ENCODE measurements at regions not wholly inside any gene's neighbourhood (a gene's known extent, or its start where the extent isn't known, plus 50 kb on each side); places are given as distances from the start of the nearest gene placed in this dataset.
"Not testable (repeated sequence)": the region's sequence is repeated elsewhere in the genome, so short reads cannot be mapped to it uniquely, and the experiment has no call there.

DNA sequence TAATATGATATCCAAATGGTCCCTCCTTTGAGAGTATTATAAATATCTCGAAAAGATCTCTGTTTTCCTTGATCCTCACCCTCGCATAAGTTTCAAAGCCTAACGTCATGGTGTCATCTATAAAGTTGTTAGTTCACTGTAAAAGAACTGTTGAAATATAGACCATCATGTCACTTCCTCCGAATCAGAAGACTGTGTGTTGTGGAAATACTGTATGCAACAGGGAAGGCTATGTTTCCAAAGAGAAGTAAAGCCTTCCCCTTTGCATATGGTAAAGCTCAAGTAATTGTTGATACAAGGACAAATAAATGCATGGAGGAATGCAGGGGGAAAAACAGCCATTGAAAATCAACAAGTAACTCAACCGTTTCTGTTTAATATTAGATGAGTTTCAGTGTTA, 125.9 kb downstream of the ZNF365 start:
- DNase-seq: not testable (repeated sequence)

DNA sequence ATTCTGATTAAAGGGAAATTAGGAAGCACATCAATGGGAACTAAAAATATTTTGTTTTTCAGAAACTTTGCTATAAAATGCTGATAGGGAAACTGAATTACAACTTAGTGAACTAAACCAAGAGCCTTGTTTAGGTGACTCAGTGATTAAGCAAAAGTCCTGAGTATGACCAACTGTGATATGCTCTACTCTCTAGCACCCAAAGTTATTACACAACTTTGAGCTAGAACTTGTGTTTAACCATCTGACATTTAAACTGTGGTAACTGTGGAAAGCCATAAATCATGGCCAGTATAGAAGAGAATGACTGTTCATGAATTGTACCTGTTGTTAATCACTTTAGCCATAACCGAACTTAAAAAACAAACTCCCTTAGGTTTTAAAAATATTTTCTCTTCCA, 127.4 kb downstream of the ZNF365 start:
- no peak for DNase-seq

DNA sequence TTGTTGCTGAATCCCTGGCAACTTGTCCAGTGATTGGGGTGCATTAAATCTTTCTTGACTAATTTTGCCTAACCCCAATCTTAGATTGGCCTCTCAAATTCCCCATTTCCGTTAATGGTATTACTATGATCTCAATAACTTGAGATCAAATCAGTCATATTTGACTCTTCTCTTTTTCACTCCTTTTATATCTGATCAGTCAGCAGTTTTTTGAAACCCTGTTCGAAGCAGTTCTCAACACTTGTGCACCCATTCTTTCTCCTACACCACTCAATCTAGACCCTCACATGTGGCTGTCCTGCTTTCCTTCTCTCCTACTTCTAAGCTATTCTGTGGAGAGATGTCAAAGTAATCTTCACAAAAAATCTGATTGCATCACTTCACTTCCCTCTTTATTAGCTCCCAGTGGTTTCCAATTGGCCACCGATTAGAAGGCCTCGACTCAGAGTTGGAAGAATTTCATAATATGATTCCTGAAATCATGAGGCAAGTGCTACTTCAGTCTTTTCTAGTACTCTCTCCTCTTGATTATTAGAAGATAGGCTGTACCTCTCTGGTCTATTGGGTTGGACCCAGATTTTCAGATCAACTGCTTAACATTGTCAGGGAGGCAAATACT, 128.9 kb downstream of the ZNF365 start:
- no peak for DNase-seq

DNA sequence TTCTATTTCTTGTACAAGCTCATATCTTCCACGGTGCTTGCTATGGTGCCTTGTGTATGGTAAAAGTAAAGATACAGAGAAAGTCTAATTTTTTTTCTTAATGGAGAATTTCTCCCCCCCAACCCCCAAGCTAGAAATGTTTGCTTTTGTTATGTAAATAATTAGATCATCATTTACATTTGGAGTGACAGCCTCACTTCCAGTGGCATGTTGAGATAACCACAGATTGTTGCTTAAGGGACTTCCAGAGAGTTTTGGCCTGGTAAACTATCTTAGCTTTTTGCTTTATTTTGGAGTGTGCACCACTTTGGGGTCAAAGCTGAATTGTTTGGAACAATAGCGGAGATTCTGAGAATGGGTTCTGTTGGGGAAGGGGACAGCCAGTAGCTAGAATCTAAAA, 129.7 kb downstream of the ZNF365 start:
- DNase-seq: no peak

DNA sequence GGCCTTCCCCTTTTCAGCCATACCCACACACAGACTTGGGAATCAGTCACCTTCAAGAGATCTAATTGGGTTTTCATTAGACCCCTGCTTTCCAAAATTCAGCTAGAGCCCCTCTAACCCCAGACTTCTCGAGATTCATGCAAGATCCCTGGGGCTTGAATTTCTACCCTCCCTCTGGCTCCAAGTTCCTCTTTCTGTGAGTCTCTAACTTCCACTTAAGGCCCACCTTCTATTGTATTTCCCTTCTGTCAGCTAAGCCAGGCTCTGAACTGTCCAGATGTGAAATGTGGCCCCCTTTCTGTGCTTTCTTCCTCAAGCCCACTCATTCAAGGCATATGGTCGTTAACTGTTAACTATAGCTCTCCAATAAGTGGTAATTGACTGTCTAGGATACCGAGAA, 132.2 kb downstream of the ZNF365 start:
- no peak for DNase-seq

DNA sequence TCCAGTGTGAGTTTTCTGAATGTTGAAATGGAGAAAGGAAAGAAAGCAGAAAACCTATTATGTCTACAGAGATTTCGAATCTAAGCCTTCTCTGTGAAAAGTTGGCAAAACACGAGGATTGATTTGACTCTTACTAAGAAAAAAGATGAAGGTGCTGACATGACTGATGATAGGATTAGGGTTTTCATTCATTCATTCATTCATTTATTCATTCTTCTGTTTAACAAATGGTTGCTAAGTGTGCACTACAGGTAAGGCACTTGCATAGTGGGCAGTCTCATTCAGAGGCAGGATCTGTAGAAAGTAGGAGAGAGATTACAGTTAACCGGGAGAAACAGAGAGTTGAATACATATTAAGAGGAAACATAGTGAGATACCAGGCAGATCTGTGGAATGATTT, 137.1 kb downstream of the ZNF365 start:
- no peak for DNase-seq

DNA sequence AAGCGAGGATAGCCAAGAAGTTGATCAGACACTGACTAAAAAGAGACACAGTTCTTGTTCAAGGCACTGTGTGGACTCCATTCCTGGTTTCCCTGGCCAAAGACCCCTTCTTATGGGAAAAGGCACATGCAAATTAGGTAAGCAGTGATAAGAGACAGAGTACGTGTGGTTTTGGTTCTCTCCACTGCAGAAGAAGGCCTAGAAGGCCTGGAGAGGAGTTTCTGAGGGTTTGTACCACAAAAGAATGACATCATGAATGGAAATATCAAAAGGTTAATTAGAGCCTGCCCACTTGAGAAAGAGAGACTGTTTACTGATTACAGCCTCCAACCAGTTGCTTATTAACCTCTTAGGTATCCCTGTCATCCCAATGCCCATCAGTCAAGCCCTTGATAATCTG, 137.5 kb downstream of the ZNF365 start:
- DNase-seq: no peak

DNA sequence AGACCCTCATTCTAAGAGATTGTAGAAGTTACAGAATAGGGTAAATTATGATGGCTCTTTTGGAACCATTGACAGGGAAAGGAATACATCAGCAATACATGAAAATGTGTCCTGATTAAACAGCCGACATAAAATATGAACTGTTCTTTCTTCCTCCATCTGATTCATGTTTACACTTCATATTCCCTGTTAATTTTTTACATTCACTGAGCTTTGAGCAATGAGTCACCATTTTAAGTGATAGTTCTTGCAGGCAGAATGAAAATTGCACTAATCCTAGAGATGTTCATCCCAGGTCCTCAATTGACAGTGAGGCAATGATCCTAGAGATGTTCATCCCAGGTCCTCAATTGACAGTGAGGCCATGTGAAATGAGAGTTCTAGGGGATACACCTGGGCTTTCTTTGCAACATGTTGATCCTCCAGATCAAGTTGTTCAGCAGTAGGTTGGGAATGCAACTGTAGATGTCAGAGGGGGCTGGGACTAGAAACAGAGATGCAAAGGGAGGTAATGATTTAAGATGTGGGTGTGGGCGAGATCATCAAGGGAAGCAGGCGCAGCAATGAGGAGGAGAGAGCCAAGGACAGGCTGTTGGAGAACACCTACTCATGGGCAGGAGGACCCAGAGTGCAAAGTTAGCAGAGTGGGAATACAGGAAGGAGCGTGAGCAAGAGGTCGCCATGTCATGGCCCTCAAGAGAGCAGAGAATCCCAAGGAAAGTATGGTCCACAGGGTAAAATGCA, 138.7 kb downstream of the ZNF365 start:
- no peak for DNase-seq

DNA sequence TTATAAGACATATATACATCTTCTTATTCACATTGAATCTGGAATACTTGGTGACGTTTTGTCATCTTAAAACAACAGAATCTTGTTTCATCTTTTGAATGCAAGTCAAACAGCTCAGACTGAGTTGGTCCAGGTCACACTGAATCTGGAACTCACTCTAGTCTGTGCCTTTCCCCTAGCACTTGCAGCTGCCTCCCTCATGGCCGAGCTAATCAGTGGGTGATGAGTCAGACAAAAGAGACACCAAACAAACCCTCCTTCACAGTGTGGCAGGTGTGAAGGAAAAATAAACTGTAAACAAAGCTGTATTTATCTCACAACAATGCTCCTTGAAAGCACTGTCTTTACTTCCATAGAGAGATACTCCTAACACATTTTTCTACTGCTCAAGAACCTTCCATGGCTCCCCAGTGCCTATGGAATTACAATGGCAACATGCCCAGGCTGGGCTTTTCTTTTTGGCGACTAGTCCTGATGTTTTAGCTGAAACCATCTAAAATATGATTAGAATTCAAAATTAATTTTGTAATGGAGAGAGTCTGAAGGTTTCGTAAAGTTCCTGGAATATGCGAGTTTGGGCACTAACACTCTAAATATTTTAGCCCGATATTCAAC, 140.0 kb downstream of the ZNF365 start:
- DNase-seq: no peak

DNA sequence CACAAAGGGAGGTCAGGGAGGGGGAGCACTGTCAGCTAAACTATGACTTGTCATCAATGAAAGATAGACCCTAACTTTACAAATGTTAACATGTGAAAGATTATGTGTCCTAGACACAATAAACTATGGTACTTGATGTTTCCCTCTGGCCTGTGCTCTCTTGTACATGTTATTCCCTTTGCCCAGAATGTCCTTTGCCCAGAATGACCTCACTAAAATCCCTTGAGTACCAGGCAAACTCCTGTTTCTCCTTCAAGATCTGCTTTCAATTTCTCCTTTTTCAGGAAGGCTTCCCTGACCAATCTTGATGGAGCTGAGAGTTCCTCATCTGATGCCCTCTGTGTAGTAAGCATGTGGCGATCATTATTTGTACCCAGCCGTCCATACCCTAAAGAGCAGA, 143.1 kb downstream of the ZNF365 start:
- no peak for DNase-seq

DNA sequence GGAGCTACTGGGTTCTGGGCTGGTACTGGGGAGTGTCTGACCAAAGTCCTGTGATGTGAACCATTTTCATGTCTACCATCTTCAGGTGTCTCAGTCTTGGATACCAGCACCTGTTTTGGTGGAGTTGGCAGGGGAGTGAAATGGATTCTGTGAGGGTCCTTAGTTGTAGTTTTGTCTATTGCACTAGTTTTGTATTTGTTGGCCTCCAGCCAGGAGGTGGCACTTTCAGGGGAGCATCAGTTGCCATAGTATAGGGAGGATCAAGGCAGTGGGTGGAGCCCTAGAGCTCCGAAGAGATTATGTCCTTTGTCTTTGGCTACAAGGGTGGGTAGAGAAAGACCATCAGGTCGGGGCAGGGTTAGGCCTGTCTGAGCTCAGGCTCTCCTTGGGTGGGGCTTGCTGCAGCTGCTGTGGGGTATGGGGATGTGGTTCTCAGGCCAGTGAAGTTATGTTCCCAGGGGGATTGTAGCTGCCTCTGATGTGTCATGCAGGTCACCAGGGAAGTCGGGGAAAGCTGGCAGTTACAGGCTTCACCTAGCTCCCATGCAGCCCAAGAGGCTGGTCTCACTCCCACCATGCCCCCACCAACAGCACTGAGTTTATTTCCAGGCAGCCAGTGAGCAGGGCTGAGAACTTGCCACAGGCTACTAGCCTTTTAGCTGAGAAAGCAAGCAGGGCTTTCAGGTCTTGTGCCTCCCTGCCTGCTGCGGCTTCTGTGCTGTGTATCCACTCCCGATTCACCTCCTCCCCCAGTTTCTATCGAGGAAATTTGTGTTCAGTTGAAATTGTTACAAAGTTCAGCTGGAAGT, 153.1 kb downstream of the ZNF365 start:
- no peak for DNase-seq

DNA sequence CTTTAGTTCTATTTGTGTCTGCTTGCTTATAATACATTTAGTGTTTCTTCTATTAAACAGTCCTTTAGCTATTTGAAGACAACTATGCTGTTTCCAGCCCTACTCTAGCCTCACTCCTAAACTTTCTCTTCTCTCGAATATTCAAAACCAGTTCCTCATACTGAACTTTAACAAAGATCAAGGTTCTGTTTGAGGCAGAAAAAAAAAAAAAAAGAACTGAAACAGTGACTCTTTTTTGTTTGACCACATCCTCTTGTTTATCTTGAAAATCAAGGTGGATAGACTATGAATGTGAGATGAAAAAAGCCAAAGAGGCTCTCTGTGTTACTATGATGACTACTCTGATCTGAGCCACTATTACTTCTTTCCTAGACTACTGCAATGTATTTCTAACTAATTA, 154.3 kb downstream of the ZNF365 start:
- no peak for DNase-seq

DNA sequence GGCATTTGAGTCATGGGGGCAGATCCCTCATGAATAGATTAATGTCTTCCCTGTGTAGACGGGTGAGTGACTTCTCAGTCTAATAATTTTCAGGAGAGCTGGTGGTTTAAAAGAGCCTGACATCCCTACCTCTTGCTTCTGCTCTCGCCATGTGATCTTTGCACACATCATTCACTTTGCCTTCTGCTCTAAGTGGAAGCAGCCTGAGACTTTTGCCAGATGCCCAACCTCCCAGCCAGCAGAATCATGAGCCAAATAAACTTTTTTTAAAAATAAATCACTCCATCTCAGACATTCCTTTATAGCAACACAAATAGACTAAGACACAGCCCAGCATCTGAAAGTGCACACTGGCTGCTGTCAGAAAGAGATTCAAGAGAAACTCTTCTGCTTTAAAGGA, 155.2 kb downstream of the ZNF365 start:
- DNase-seq: no peak

DNA sequence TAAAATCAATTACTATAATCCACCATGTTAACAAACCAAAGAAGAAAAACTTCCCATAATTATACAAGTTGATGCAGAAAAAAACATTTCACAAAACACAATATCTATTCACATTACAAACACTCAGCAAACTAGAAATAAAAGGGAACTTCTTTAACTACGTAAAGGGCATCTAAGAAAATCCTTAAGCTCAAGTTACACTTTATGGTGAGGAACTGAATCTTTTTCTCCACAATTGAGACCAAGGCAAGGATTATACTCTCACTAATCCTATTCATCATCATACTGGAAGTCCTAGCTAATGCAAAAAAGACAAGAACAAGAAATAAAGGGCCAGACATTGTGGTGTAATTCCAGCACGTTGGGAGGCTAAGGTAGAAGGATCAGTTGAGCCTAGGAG, 159.9 kb downstream of the ZNF365 start:
- no peak for DNase-seq

DNA sequence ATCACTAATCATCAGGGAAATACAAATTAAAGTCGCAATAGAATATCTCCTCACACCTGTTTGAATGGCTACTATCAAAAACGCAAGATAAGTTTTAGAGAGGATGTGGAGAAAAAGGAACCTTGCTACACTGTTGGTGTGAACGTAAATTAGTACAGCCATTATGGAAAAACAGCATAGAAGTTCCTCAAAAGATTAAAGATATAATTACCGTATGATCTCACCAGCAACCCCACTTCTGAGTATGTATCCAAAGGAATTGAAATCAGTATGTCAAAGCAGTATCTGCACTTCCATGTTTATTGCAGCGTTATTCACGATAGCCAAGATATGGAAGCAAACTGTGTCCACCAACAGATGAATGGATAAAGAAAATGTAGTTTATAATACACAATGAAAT, 164.4 kb downstream of the ZNF365 start:
- no peak for DNase-seq

DNA sequence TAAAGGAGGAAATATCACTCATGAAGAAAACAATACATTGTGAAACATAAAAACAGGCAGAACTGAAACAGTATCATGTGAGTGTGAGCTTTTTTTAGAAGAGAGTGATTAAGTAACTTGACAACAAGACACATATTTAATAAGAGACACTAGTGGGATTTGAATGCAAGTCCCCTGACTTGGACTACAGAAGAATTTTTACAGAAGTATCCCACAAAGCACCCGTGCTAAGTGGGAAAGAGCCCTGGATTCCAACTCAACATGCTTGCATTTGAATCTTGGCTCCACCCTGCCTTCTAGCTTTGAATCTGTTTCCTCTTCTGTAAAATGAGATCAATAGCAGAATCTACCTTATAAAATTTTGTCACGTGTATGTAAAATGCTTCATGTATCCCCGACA, 166.2 kb downstream of the ZNF365 start:
- DNase-seq: no peak

DNA sequence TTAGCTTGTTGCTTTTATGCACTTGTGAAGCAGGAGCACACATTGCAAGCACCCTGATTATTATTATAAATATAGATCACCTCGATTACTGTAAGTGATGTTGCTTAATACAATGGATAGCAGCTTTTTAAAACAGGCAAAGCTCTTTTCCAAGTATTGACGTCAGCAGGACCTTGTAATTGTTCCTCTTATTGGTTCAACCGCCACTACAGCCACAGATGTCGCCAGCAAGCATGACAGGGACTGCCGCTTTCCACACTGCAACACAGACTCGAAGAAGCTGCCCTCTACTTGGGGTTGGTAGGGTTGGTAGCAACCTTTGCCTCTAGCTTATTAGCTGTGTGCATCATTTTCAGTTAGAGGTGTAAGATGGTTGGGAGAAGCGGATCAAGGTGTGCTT, 167.6 kb downstream of the ZNF365 start:
- DNase-seq: no peak

DNA sequence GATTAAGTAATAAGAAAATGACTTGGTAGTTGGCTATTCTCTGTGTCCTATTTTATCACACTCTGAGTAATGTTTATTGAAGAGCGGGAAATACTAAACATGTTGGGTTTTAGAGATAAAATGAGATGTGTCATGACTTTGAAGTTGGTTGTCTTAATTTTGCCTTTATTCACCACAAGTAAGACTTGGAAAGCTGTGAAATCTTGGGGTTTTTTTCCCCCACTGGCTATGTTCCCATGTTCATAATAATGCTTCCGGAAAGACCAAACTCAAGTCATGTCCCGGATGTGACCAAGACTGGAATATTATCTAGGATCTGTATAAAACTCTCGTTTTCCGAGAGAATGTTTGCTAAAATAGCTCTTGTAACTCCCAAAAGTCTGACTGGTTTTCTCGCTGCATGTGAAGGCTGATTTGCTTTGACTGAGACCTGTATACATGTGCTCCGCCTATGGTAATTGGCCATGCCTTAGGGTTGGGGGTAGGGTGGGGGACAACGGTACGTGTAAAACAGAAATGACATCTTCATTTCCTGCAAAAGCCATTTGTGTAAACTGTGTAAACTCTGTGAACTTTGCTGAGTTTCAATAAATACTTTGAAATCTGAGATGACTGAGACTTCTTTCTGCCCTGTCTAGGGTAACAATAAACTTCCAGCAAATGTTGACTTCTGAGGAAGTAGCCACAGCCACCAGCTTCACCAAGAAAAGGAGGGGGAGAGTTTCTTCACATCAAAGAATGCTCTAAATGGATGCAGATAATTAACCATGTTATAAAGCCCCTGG, 169.6 kb downstream of the ZNF365 start:
- DNase-seq: no peak

DNA sequence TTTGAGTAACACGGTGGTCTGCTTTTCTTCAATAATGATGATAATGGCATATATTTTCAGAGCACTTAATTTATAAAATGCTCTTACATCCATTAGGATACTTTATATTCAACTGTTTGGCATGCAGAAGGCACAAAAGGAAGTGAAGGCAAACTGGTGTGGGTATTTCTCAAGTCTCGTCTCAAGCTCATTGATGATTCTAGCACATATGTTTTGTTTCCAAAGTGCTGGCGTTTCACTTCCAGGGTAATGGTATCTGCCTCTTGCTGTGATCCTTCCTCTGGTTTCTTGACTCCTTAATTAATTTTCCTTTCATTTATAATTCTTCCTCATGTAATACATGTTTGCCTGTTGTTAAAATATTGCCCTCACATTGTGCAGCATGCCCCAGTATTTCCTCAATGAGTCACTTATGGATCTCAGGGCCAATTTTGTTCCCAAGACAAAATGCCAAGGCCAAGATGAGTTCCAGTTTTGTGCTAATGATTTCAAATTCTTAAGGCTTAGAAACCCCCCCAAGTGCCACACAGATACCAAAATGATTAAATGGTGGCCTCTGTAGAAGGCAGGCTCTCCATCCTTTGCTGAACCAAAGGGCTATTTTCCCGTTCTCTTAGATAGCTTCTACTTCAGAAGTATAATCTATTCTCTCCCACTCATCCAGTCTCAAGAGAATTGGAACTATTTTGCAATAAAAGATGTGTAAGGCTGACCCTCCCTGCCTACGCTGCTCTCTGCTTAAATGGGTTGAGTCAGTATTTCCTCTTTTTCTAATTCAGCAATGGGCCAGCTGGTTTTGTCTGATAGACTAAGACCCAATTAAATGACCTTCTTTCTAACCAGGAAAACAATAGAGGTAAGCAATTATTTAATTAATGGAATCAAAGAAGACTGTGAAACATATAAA, 171.2 kb downstream of the ZNF365 start:
- no peak for DNase-seq

DNA sequence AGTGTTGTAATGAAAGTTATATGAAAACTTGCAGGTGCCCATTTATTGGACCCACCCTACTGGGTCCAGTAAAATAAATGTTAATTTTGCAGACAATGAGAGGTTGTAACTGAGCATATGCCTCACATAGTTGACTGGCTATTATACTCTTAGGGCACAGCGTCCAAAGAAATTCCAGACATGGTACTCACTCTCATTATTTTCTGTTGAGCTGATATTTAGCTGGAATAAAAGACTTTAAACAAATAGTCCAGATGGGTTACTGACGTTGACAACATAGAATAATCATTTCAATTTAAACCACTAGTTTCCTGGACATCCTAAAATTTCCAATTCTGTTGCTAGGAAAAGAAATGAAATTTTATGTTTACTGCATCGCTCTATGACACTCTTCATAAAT, 174.5 kb downstream of the ZNF365 start:
- no peak for DNase-seq

DNA sequence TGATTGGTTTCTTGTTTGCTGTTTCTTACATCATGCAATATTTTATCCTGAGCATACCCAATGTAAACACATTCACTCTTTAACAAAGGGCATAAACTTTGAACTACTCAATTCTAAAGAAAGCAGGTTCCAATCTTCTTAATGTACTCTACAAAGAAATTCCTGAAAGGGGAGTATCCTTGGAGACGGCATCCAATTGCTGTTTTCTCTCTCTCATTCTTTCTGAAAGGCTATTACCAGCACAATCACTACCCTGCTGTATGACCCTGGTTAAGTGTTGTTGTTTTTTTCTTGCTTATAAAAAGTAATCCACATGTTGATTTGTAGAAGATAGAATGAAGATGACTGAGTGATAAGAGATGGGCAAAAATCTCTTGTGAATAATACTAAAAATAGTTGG, 176.0 kb downstream of the ZNF365 start:
- no peak for DNase-seq

All from GDM1 (cell line).